ENCODE measurements at regions not wholly inside any gene's neighbourhood (a gene's known extent, or its start where the extent isn't known, plus 50 kb on each side); places are given as distances from the start of the nearest gene placed in this dataset.

DNA sequence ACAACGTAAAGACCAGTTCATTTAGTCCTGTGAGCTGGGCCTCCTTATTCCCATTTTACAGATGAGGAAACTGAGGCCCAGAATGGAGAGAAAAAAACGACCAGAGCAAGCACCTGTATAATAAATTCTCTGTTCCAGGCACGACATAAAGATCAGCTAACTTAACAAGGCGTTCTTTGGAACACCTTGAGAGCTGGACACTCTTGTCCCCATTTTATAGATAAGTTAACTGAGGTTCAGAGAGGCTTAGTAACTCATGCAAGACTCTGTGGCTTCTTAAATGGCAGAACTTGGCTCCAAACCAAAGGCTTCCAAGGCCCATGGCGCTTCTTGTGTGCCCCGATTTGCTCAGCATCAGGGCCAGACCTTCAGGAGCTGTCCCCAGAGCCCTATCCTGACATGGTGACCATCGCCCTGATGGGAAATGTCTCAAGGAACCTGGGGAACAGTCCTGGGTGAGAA, 142.1 kb downstream of the VEGFA start:
- no peak for TF ChIP-seq FOXK2 (IDR thresholded peaks at IDR 0.05)
- TF ChIP-seq SP1 (IDR thresholded peaks at IDR 0.05), result no peak
